ENCODE measurements at regions not wholly inside any gene's neighbourhood (a gene's known extent, or its start where the extent isn't known, plus 50 kb on each side); places are given as distances from the start of the nearest gene placed in this dataset.
A peak's percentile ranks its signal among the peaks of the same experiment; 100 is the strongest.

GRCh38 chr22:27370987-27371386 lies 430.6 kb downstream of the MN1 start:
- no peaks in the 10 kb centered on the region for H3K9me3 ChIP-seq
- TF ChIP-seq POLR2A (IDR thresholded peaks at IDR 0.05) (no peak), CTCF (IDR thresholded peaks at IDR 0.05) (no peak)
- no peaks in the 10 kb centered on the region for H3K36me3 ChIP-seq
- no peak overlapping the region for H3K4me3 ChIP-seq (replicated peaks in 1 of 3)
- H3K4me1 ChIP-seq: no peaks in the 10 kb centered on the region
- H3K27ac ChIP-seq: no peak overlapping the region
- DNase-seq: no peak
- intact Hi-C loops (cut with DNase I): no loop called here
- no peaks in the 10 kb centered on the region for H3K27me3 ChIP-seq
- WGBS, 2 donors: 87 to 94% methylated on average over 4 of the region's 4 CpGs

- TF ChIP-seq POLR2A (IDR thresholded peaks at IDR 0.05): no peak
- no peak for TF ChIP-seq CTCF (IDR thresholded peaks at IDR 0.05)
- intact Hi-C loops (cut with DNase I): no loop called here
- Histone ChIP-seq H3K27ac (no peak overlapping the region), H3K27me3 (no peaks in the 10 kb centered on the region), H3K4me3 (replicated peaks in 1 of 3) (no peak overlapping the region), H3K36me3 (no peaks in the 10 kb centered on the region), H3K4me1 (peaks cover 4 to 6% of the 10 kb centered on the region in 2 donors), H3K9me3 (no peaks in the 10 kb centered on the region)
- DNase-seq: no peak
Observed at GRCh38 chr22:27372364-27372763, 429.2 kb downstream of the MN1 start.

GRCh38 chr22:27372969-27373670 lies 428.4 kb downstream of the MN1 start:
- H3K36me3 ChIP-seq: no peaks in the 10 kb centered on the region
- intact Hi-C loops (cut with DNase I): no loop called here
- whole genome bisulfite sequencing, 2 donors: 80 to 97% methylated on average over 3 to 6 of the region's 10 CpGs
- no peak overlapping the region for H3K4me3 ChIP-seq (replicated peaks in 1 of 3)
- no peak for TF ChIP-seq POLR2A (IDR thresholded peaks at IDR 0.05)
- no peaks in the 10 kb centered on the region for H3K27me3 ChIP-seq
- H3K4me1 ChIP-seq: peaks cover 6 to 11% of the 10 kb centered on the region in 2 donors
- no peak overlapping the region for H3K27ac ChIP-seq
- H3K9me3 ChIP-seq: no peaks in the 10 kb centered on the region
- peak in 1 of 2 donors; percentile 8 for DNase-seq

- peak; percentile 93 for DNase-seq
- Histone ChIP-seq H3K4me1 (peaks cover 13 to 21% of the 10 kb centered on the region in 2 donors), H3K27ac (peak overlapping the region; percentile 66 to 88 (median 80)), H3K4me3 (replicated peaks in 1 of 3) (no peak overlapping the region), H3K36me3 (no peaks in the 10 kb centered on the region), H3K9me3 (no peaks in the 10 kb centered on the region), H3K27me3 (no peaks in the 10 kb centered on the region)
- TF ChIP-seq POLR2A (IDR thresholded peaks at IDR 0.05): peak in 1 of 2 donors; percentile 20
- no peak for TF ChIP-seq CTCF (IDR thresholded peaks at IDR 0.05)
- 35 to 46% methylated on average over 17 of the region's 17 CpGs for WGBS, 2 donors
- intact Hi-C loops (cut with DNase I): no loop called here
Observed at GRCh38 chr22:27377501-27378295, 423.9 kb downstream of the MN1 start.

- Histone ChIP-seq H3K27ac (peak overlapping the region; percentile 66 to 88 (median 80)), H3K4me3 (replicated peaks in 1 of 3) (no peak overlapping the region), H3K36me3 (no peaks in the 10 kb centered on the region), H3K9me3 (no peaks in the 10 kb centered on the region), H3K27me3 (no peaks in the 10 kb centered on the region), H3K4me1 (peaks cover 13 to 21% of the 10 kb centered on the region in 2 donors)
- peak; percentile 19 to 27 for DNase-seq
- 48 to 60% methylated on average over 12 to 13 of the region's 13 CpGs for WGBS, 2 donors
- intact Hi-C loops (cut with DNase I): no loop called here
- TF ChIP-seq CTCF (IDR thresholded peaks at IDR 0.05) (no peak), POLR2A (IDR thresholded peaks at IDR 0.05) (no peak)
Observed at GRCh38 chr22:27378311-27378800, 423.2 kb downstream of the MN1 start.
